Fibroblast of mammary gland (primary cell): ENCODE measurements at regions not wholly inside any gene's neighbourhood (a gene's known extent, or its start where the extent isn't known, plus 50 kb on each side); places are given as distances from the start of the nearest gene placed in this dataset.

Experiments used
- DNase-seq: peaks from one replicate; pipeline ENCODE4 v3.0.0-alpha.2; 2010; ENCODE audit warnings: low read depth
- H3K4me3 ChIP-seq: 2 replicates; pipeline ENCODE4 v1.5.1; 2011; ENCODE audit warnings: low read depth, mild to moderate bottlenecking, low read length, moderate library complexity; ENCODE audit not compliant: control insufficient read depth
- CTCF ChIP-seq: conservative IDR thresholded peaks from 2 replicates; pipeline ENCODE4 v1.5.1; 2011; ENCODE audit warnings: low read depth, low read length, inconsistent platforms; ENCODE audit not compliant: control insufficient read depth, insufficient read depth

DNA sequence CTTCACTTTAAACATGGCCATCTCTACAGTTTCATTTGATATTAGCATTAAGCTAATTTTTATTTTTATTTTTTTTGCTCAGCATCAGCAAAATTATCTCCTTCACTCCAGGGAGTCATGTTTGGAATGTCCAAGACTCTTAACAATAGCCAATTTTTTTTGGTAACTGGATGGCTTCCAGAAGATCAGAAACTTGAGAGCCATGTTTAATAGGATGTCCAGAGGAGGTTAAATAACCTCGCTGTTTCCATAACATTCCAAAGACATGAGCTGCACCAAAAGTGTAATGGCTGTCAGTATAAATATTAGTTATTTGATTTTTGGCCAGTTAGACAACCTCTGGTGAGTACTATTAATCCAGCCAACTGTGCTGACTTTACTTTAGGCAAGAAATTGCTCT lies 80.7 kb downstream of the DNTTIP2 start:
- TF ChIP-seq CTCF = no peak
- H3K4me3 ChIP-seq = no peak overlapping the region
- DNase-seq = peak; percentile 85

- no peak for TF ChIP-seq CTCF
- H3K4me3 ChIP-seq = no peak overlapping the region
- no peak for DNase-seq
Measured at GRCh38 chr1:93784538-93784937, 94.5 kb downstream of the DNTTIP2 start.

GRCh38 chr1:93783876-93784275 lies 95.1 kb downstream of the DNTTIP2 start:
- TF ChIP-seq CTCF = no peak
- H3K4me3 ChIP-seq = no peak overlapping the region
- DNase-seq = no peak

GRCh38 chr1:93779540-93780165 lies 98.0 kb upstream of the BCAR3 start:
- DNase-seq = peak; percentile 80
- no peak for TF ChIP-seq CTCF
- H3K4me3 ChIP-seq = no peak overlapping the region

- no peak for TF ChIP-seq CTCF
- no peak overlapping the region for H3K4me3 ChIP-seq
- DNase-seq = no peak
Measured at GRCh38 chr1:93778457-93778856, 96.8 kb upstream of the BCAR3 start.

DNA sequence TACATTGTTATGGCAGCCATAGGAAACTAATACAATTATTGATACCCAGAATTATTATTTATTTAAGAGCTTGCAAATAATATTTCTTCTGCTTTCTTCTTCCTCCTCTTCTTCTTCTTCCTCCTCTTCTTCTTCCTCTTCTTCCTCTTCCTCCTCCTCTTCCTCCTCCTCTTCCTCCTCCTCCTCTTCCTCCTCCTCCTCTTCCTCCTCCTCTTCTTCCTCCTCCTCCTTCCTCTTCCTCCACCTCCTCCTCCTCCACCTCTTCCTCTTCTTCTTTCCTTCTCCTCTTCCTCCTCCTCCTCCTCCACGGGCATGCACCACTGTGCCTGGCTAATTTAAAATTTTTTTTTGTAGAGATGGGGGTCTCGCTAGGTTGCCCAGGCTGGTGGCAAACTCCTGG lies 95.6 kb upstream of the BCAR3 start:
- no peak for DNase-seq
- no peak overlapping the region for H3K4me3 ChIP-seq
- TF ChIP-seq CTCF = no peak

- no peak for TF ChIP-seq CTCF
Measured at GRCh38 chr1:93776728-93777127, 95.1 kb upstream of the BCAR3 start.

More at GRCh38 chr1:93776728-93777127, 95.1 kb upstream of the BCAR3 start:
- H3K4me3 ChIP-seq = no peak overlapping the region
- no peak for DNase-seq
